CD4-positive, alpha-beta memory T cell (primary cell): ENCODE measurements at regions not wholly inside any gene's neighbourhood (a gene's known extent, or its start where the extent isn't known, plus 50 kb on each side); places are given as distances from the start of the nearest gene placed in this dataset.

Source experiments
- CTCF ChIA-PET: fragments of 350-600 bp; sonication (Branson Sonifier 250); formaldehyde crosslinking; loops from one replicate; lab custom pipeline; 2021; ENCODE audit warnings: inconsistent platforms; ENCODE audit not compliant: partially characterized antibody; lab: Charles Lee
- POLR2A ChIA-PET: fragments of 350-600 bp; sonication (Branson Sonifier 250); formaldehyde crosslinking; loops from one replicate; lab custom pipeline; 2021; ENCODE audit not compliant: partially characterized antibody; lab: Charles Lee
- DNase-seq, 5 donors: peaks; one replicate each; pipeline versions ENCODE4 v3.0.0 to v3.0.0-alpha.2; 2020 to 2022; ENCODE audit warnings: mixed read lengths in 1 of 5
- H3K27ac ChIP-seq: one replicate; pipeline ENCODE4 v1.7.0; 2013; ENCODE audit warnings: low read depth, low read length
- H3K27me3 ChIP-seq: 2 replicates; pipeline ENCODE4 v1.7.0; 2013; ENCODE audit warnings: mild to moderate bottlenecking, low read length, moderate library complexity; ENCODE audit not compliant: insufficient read depth
- H3K36me3 ChIP-seq: 2 replicates; pipeline ENCODE4 v1.7.0; 2013; ENCODE audit warnings: mild to moderate bottlenecking, low read length, moderate library complexity; ENCODE audit not compliant: insufficient read depth
- H3K4me1 ChIP-seq: 2 replicates; pipeline ENCODE4 v1.7.0; 2013; ENCODE audit warnings: mild to moderate bottlenecking, low read length, moderate library complexity; ENCODE audit not compliant: insufficient read depth
- H3K4me3 ChIP-seq, 2 donors: one replicate each; pipeline ENCODE4 v1.7.0; 2013; ENCODE audit warnings: low read length in 2 of 2, mild to moderate bottlenecking in 1 of 2
- H3K9me3 ChIP-seq, 2 donors: one replicate each; pipeline ENCODE4 v1.7.0; 2013; ENCODE audit warnings: low read length in 2 of 2, control low read depth in 1 of 2; ENCODE audit not compliant: control insufficient read depth in 1 of 2
- H3K27ac Mint-ChIP-seq, 7 donors: one replicate each; pipeline ENCODE4 v1.8.0; 2020 to 2021; ENCODE audit warnings: mixed read lengths in 7 of 7, mild to moderate bottlenecking in 6 of 7, inconsistent platforms in 3 of 7, moderate library complexity in 3 of 7
- H3K27me3 Mint-ChIP-seq, 2 donors: one replicate each; pipeline ENCODE4 v1.8.0; 2020 to 2021; ENCODE audit warnings: mixed read lengths in 2 of 2
- H3K36me3 Mint-ChIP-seq, 2 donors: one replicate each; pipeline ENCODE4 v1.8.0; 2020 to 2021; ENCODE audit warnings: mixed read lengths in 2 of 2, inconsistent platforms in 1 of 2, mild to moderate bottlenecking in 1 of 2
- H3K4me1 Mint-ChIP-seq, 4 donors: one replicate each; pipeline ENCODE4 v1.8.0; 2020 to 2021; ENCODE audit warnings: mixed read lengths in 4 of 4, mild to moderate bottlenecking in 1 of 4
- H3K4me3 Mint-ChIP-seq, 8 donors: one replicate each; pipeline ENCODE4 v1.8.0; 2020 to 2021; ENCODE audit warnings: mixed read lengths in 8 of 8, mild to moderate bottlenecking in 7 of 8, moderate library complexity in 6 of 8, inconsistent platforms in 3 of 8
- H3K9me3 Mint-ChIP-seq, 8 donors: one replicate each; pipeline ENCODE4 v1.8.0; 2020 to 2021; ENCODE audit warnings: mixed read lengths in 8 of 8, mild to moderate bottlenecking in 5 of 8, inconsistent platforms in 3 of 8, moderate library complexity in 1 of 8
- intact Hi-C: fragments of 100-400 bp; cut with micrococcal nuclease; formaldehyde crosslinking; loops from one replicate; pipeline ENCODE4 v1.15.1; 2023

- ChIA-PET CTCF (interaction anchor here (0.6 to 7.4 kb wide), 4 partner anchors 285 to 582 kb away, joined by 3 to 301 read pairs (median 29); partner anchors contain the start of gene DYRK2), POLR2A (interaction anchor here (1.2 to 2.4 kb wide), 2 partner anchors 274 to 290 kb away, joined by 3 to 6 read pairs; partner anchors contain the start of gene DYRK2)
- DNase-seq, result peak in 2 of 5 donors; percentile 6 to 13
- no peaks in the 10 kb centered on the region for H3K4me1 ChIP-seq
- no peak overlapping the region for H3K27ac Mint-ChIP-seq
- H3K27me3 Mint-ChIP-seq, result peaks cover 1 to 5% of the 10 kb centered on the region in 2 donors
- no peak overlapping the region for H3K4me3 ChIP-seq
- no peaks in the 10 kb centered on the region for H3K36me3 Mint-ChIP-seq
- no peaks in the 10 kb centered on the region for H3K27me3 ChIP-seq
- H3K9me3 ChIP-seq, result no peaks in the 10 kb centered on the region
- H3K9me3 Mint-ChIP-seq, result no peaks in the 10 kb centered on the region
- no peak overlapping the region for H3K4me3 Mint-ChIP-seq
- intact Hi-C loops, result no loop called here
- no peak overlapping the region for H3K27ac ChIP-seq
- H3K4me1 Mint-ChIP-seq, result no peaks in the 10 kb centered on the region
- H3K36me3 ChIP-seq, result no peaks in the 10 kb centered on the region
Observed at GRCh38 chr12:67937822-67938221, 51.4 kb upstream of the IFNG-AS1 start.
